ENCODE measurements at regions not wholly inside any gene's neighbourhood (a gene's known extent, or its start where the extent isn't known, plus 50 kb on each side); places are given as distances from the start of the nearest gene placed in this dataset.

GRCh38 chr2:8259106-8259840 is 422.6 kb upstream of the ID2 start:
- no peaks in the 10 kb centered on the region for H3K36me3 ChIP-seq (ENCODE audit: control insufficient read depth in 1 of 2, insufficient read depth in 2 of 2, low read length in 2 of 2)
- no peak overlapping the region for H2AFZ ChIP-seq (ENCODE audit: low read depth, low read length, poor library complexity, severe bottlenecking)
- no peaks in the 10 kb centered on the region for H3K27me3 ChIP-seq (ENCODE audit: insufficient read depth, low read length)
- no peaks in the 10 kb centered on the region for H3K79me2 ChIP-seq (ENCODE audit: insufficient read depth, low read length)
- H4K20me1 ChIP-seq (ENCODE audit: insufficient read depth): no peaks in the 10 kb centered on the region
- no peak overlapping the region for H3K4me3 ChIP-seq (replicated peaks in 1 of 2; ENCODE audit: low read depth in 1 of 2, low read length in 2 of 2)
- POLR2A ChIA-PET: no interaction called here
- H3K9ac ChIP-seq (ENCODE audit: low read length): no peak overlapping the region
- no TSS peak for BruUV-seq (replicated peaks)
- no peak overlapping the region for H3K4me2 ChIP-seq (ENCODE audit: low read length)
- TF ChIP-seq RAD21 (IDR thresholded peaks at IDR 0.05; ENCODE audit: low read depth) (no peak), ATF3 (IDR thresholded peaks at IDR 0.05) (no peak), EZH2phosphoT487 (IDR thresholded peaks at IDR 0.05; ENCODE audit: borderline replicate concordance) (no peak), CTCF (IDR thresholded peaks at IDR 0.05 in 2 of 3, conservative IDR thresholded peaks at IDR 0.05 in 1 of 3; ENCODE audit: borderline replicate concordance in 1 of 3, insufficient read depth in 1 of 3, low read depth in 2 of 3, low read length in 2 of 3) (no peak), YY1 (IDR thresholded peaks at IDR 0.05; ENCODE audit: extremely low read depth, insufficient replicate concordance, low read depth, low read length) (no peak), ELF1 (IDR thresholded peaks at IDR 0.05; ENCODE audit: borderline replicate concordance, low read depth) (no peak), JUND (IDR thresholded peaks at IDR 0.05) (no peak)
- no peak for DNase-seq (ENCODE audit: low read depth, low spot score)
- no peak overlapping the region for H3K27ac ChIP-seq (ENCODE audit: low read depth, low read length)
- RAD21 ChIA-PET (ENCODE audit: low non-redundant PET in 1 of 2, low total read pairs in 2 of 2, uncharacterized antibody in 2 of 2, unreplicated experiment in 2 of 2): no interaction called here
- no peaks in the 10 kb centered on the region for H3K4me1 ChIP-seq (ENCODE audit: control insufficient read depth in 1 of 2, insufficient read depth in 2 of 2, low read length in 2 of 2)
- ATAC-seq: no peak
- intact Hi-C loops (cut with micrococcal nuclease): no loop called here
- H3K9me3 ChIP-seq (ENCODE audit: control insufficient read depth in 1 of 2, insufficient read depth in 1 of 2, low read depth in 1 of 2, low read length in 2 of 2): no peaks in the 10 kb centered on the region
- no peaks in the 10 kb centered on the region for H3K9me2 ChIP-seq (ENCODE audit: insufficient read depth)
- CTCF ChIA-PET: no interaction called here

GRCh38 chr2:8259841-8260178 is 422.0 kb upstream of the ID2 start:
- intact Hi-C loops (cut with micrococcal nuclease): no loop called here
- Histone ChIP-seq H2AFZ (ENCODE audit: low read depth, low read length, poor library complexity, severe bottlenecking) (no peak overlapping the region), H3K27me3 (ENCODE audit: insufficient read depth, low read length) (no peaks in the 10 kb centered on the region), H3K4me1 (ENCODE audit: control insufficient read depth in 1 of 2, insufficient read depth in 2 of 2, low read length in 2 of 2) (no peaks in the 10 kb centered on the region), H3K4me3 (replicated peaks in 1 of 2; ENCODE audit: low read depth in 1 of 2, low read length in 2 of 2) (no peak overlapping the region), H3K79me2 (ENCODE audit: insufficient read depth, low read length) (no peaks in the 10 kb centered on the region), H3K9me3 (ENCODE audit: control insufficient read depth in 1 of 2, insufficient read depth in 1 of 2, low read depth in 1 of 2, low read length in 2 of 2) (no peaks in the 10 kb centered on the region), H3K36me3 (ENCODE audit: control insufficient read depth in 1 of 2, insufficient read depth in 2 of 2, low read length in 2 of 2) (no peaks in the 10 kb centered on the region), H4K20me1 (ENCODE audit: insufficient read depth) (no peaks in the 10 kb centered on the region), H3K4me2 (ENCODE audit: low read length) (no peak overlapping the region), H3K9ac (ENCODE audit: low read length) (no peak overlapping the region), H3K27ac (ENCODE audit: low read depth, low read length) (no peak overlapping the region), H3K9me2 (ENCODE audit: insufficient read depth) (no peaks in the 10 kb centered on the region)
- ATAC-seq (no peak), DNase-seq (ENCODE audit: low read depth, low spot score) (no peak)
- ChIA-PET POLR2A (no interaction called here), CTCF (no interaction called here), RAD21 (ENCODE audit: low non-redundant PET in 1 of 2, low total read pairs in 2 of 2, uncharacterized antibody in 2 of 2, unreplicated experiment in 2 of 2) (no interaction called here)
- BruUV-seq (replicated peaks): no TSS peak
- TF ChIP-seq ZNF274 (IDR thresholded peaks at IDR 0.05; ENCODE audit: low read depth, low read length): no peak
- no peak for TF ChIP-seq CEBPB (IDR thresholded peaks at IDR 0.05; ENCODE audit: low read depth)
- no peak for TF ChIP-seq SRF (IDR thresholded peaks at IDR 0.05; ENCODE audit: low read depth)
- TF ChIP-seq EZH2 (IDR thresholded peaks at IDR 0.05): no peak
- no peak for TF ChIP-seq CTCF (IDR thresholded peaks at IDR 0.05 in 2 of 3, conservative IDR thresholded peaks at IDR 0.05 in 1 of 3; ENCODE audit: borderline replicate concordance in 1 of 3, insufficient read depth in 1 of 3, low read depth in 2 of 3, low read length in 2 of 3)
- no peak for TF ChIP-seq FOSL1 (IDR thresholded peaks at IDR 0.05; ENCODE audit: low read depth)
- no peak for TF ChIP-seq YY1 (IDR thresholded peaks at IDR 0.05; ENCODE audit: extremely low read depth, insufficient replicate concordance, low read depth, low read length)
- no peak for TF ChIP-seq ELF1 (IDR thresholded peaks at IDR 0.05; ENCODE audit: borderline replicate concordance, low read depth)
